ENCODE measurements at regions not wholly inside any gene's neighbourhood (a gene's known extent, or its start where the extent isn't known, plus 50 kb on each side); places are given as distances from the start of the nearest gene placed in this dataset.

DNA sequence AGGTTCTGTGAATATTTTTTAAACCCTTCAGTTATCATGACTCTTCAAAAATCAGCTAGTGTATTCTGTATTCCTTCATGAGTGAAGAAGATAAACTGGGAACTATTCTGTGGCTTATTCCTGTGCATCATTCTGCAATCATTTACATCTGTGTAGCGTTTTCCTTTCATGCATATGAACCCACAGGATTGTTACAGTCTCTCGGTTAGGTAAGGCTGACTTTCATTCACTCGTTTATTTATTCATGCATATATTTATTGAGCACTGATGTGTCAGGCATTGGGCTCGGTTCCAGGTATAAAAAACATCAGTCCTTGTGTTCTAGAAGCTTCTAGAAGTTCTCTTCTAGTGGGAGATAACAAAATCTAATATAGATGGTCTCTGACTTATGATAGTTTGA is 318.4 kb downstream of the MAN2A1 start:
- 4% methylated on average over 4 of the region's 4 CpGs for WGBS (ENCODE audit: insufficient coverage, insufficient replicate concordance, low lambda C conversion rate, missing lambda C conversion rate)
- no peak for TF ChIP-seq RBBP5 (conservative IDR thresholded peaks at IDR 0.05)
- TF ChIP-seq EED (IDR thresholded peaks at IDR 0.05; ENCODE audit: low read depth), result no peak
- TF ChIP-seq, protein P1, sequence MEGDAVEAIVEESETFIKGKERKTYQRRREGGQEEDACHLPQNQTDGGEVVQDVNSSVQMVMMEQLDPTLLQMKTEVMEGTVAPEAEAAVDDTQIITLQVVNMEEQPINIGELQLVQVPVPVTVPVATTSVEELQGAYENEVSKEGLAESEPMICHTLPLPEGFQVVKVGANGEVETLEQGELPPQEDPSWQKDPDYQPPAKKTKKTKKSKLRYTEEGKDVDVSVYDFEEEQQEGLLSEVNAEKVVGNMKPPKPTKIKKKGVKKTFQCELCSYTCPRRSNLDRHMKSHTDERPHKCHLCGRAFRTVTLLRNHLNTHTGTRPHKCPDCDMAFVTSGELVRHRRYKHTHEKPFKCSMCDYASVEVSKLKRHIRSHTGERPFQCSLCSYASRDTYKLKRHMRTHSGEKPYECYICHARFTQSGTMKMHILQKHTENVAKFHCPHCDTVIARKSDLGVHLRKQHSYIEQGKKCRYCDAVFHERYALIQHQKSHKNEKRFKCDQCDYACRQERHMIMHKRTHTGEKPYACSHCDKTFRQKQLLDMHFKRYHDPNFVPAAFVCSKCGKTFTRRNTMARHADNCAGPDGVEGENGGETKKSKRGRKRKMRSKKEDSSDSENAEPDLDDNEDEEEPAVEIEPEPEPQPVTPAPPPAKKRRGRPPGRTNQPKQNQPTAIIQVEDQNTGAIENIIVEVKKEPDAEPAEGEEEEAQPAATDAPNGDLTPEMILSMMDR (IDR thresholded peaks at IDR 0.05 in 2 of 3, conservative IDR thresholded peaks at IDR 0.05 in 1 of 3; ENCODE audit: control insufficient read depth in 2 of 3, extremely low read depth in 1 of 3, insufficient read depth in 1 of 3, low read depth in 3 of 3, low read length in 3 of 3), result no peak
- no peak for TF ChIP-seq IKZF1 (conservative IDR thresholded peaks at IDR 0.05)
- no peak for TF ChIP-seq SUPT20H (IDR thresholded peaks at IDR 0.05; ENCODE audit: borderline replicate concordance, control insufficient read depth, low read depth, low read length)
- Histone ChIP-seq H3K36me3 (ENCODE audit: control insufficient read depth in 2 of 2, insufficient read depth in 2 of 2, low read length in 1 of 2) (no peaks in the 10 kb centered on the region), H3K4me1 (ENCODE audit: control insufficient read depth, insufficient read depth, low read length) (no peaks in the 10 kb centered on the region), H4K20me1 (ENCODE audit: control insufficient read depth, insufficient read depth) (no peaks in the 10 kb centered on the region), H2AFZ (ENCODE audit: control insufficient read depth, low read depth, low read length) (no peak overlapping the region), H3K9me3 (replicated peaks; ENCODE audit: control insufficient read depth, insufficient read depth, low read length) (no peaks in the 10 kb centered on the region), H3K79me2 (ENCODE audit: control insufficient read depth, insufficient read depth, low read length) (no peaks in the 10 kb centered on the region), H3K4me2 (ENCODE audit: control insufficient read depth, insufficient read depth) (no peak overlapping the region), H3K4me3 (no peak overlapping the region), H3K27ac (ENCODE audit: control insufficient read depth, insufficient read depth) (no peak overlapping the region), H3K9ac (ENCODE audit: control insufficient read depth, insufficient read depth, low read length) (no peak overlapping the region), H3K27me3 (replicated peaks in 1 of 2; ENCODE audit: control insufficient read depth in 2 of 2, insufficient read depth in 2 of 2, low read length in 1 of 2) (no peaks in the 10 kb centered on the region)
- RAD21 ChIA-PET (ENCODE audit: unreplicated experiment), result no interaction called here
- intact Hi-C loops (cut with micrococcal nuclease; ENCODE audit: unreplicated experiment), result no loop called here
- DNase-seq (ENCODE audit: low read depth, low spot score) (no peak), ATAC-seq (no peak), FAIRE-seq (no peak)
- POLR2A ChIA-PET, result no interaction called here
- no TSS peak for BruUV-seq (replicated peaks)
- in situ Hi-C loops (cut with MboI), result no loop called here
- CTCF ChIA-PET, result no interaction called here
- SMC1A ChIA-PET (ENCODE audit: uncharacterized antibody, unreplicated experiment), result no interaction called here

DNA sequence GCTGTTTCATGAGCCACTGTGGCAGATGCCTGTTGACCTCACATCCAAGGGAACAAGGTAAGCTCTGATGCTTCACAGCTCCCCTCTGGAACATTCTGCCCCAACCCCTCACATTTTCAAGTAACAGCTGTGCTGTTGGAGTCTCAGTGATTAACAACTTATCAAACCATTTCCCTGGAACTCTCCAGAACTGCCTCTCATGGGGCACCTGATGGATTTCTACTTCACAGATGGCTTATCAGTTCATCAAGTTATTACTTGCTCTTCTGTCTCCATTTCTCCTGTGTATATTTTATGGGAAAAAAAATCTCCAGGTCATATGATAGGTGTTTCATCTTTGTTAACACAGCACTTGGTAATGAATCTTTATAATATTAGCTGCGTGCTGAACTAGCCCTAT is 322.4 kb downstream of the MAN2A1 start:
- Histone ChIP-seq H3K9ac (ENCODE audit: control insufficient read depth, insufficient read depth, low read length) (no peak overlapping the region), H4K20me1 (ENCODE audit: control insufficient read depth, insufficient read depth) (no peaks in the 10 kb centered on the region), H3K27ac (ENCODE audit: control insufficient read depth, insufficient read depth) (no peak overlapping the region), H3K9me3 (replicated peaks; ENCODE audit: control insufficient read depth, insufficient read depth, low read length) (no peaks in the 10 kb centered on the region), H2AFZ (ENCODE audit: control insufficient read depth, low read depth, low read length) (no peak overlapping the region), H3K79me2 (ENCODE audit: control insufficient read depth, insufficient read depth, low read length) (no peaks in the 10 kb centered on the region), H3K27me3 (replicated peaks in 1 of 2; ENCODE audit: control insufficient read depth in 2 of 2, insufficient read depth in 2 of 2, low read length in 1 of 2) (no peaks in the 10 kb centered on the region), H3K4me3 (no peak overlapping the region), H3K4me2 (ENCODE audit: control insufficient read depth, insufficient read depth) (no peak overlapping the region), H3K36me3 (ENCODE audit: control insufficient read depth in 2 of 2, insufficient read depth in 2 of 2, low read length in 1 of 2) (no peaks in the 10 kb centered on the region), H3K4me1 (ENCODE audit: control insufficient read depth, insufficient read depth, low read length) (no peaks in the 10 kb centered on the region)
- no peak for FAIRE-seq
- in situ Hi-C loops (cut with MboI), result no loop called here
- CTCF ChIA-PET, result interaction anchor here (0.6 kb wide), 1 partner anchor 173 kb away, joined by 3 read pairs; no protein-coding TSS in a partner anchor
- TF ChIP-seq RELA (IDR thresholded peaks at IDR 0.05; ENCODE audit: borderline replicate concordance, partially characterized antibody) (no peak), BHLHE40 (IDR thresholded peaks at IDR 0.05; ENCODE audit: borderline replicate concordance in 1 of 2, low read depth in 2 of 2, low read length in 1 of 2) (no peak), POLR2AphosphoS2 (IDR thresholded peaks at IDR 0.05; ENCODE audit: low read depth, low read length) (no peak)
- POLR2A ChIA-PET, result no interaction called here
- no TSS peak for BruUV-seq (replicated peaks)
- SMC1A ChIA-PET (ENCODE audit: uncharacterized antibody, unreplicated experiment), result no interaction called here
- intact Hi-C loops (cut with micrococcal nuclease; ENCODE audit: unreplicated experiment), result no loop called here
- no peak for DNase-seq (ENCODE audit: low read depth, low spot score)
- no peak for ATAC-seq
- RAD21 ChIA-PET (ENCODE audit: unreplicated experiment), result interaction anchor here (1.2 kb wide), 1 partner anchor 33 kb away, joined by 3 read pairs; no protein-coding TSS in a partner anchor
- 71% methylated on average over 1 of the region's 1 CpG for WGBS (ENCODE audit: insufficient coverage, insufficient replicate concordance, low lambda C conversion rate, missing lambda C conversion rate)

All from GM12878 (cell line).